GM12892 (cell line): ENCODE measurements at regions not wholly inside any gene's neighbourhood (a gene's known extent, or its start where the extent isn't known, plus 50 kb on each side); places are given as distances from the start of the nearest gene placed in this dataset.

Experiments
- POLR2A ChIP-seq: IDR thresholded peaks from 2 replicates; pipeline ENCODE4 v1.6.1; 2011; ENCODE audit warnings: low read depth, low read length, control low read depth
- POLR2AphosphoS5 ChIP-seq: IDR thresholded peaks from 2 replicates; pipeline ENCODE4 v1.6.1; 2011; ENCODE audit warnings: low read depth, low read length, control low read depth
- TAF1 ChIP-seq: IDR thresholded peaks from 2 replicates; pipeline ENCODE4 v1.6.1; 2011; ENCODE audit warnings: low read depth, mild to moderate bottlenecking, control low read depth, low read length, borderline replicate concordance

DNA sequence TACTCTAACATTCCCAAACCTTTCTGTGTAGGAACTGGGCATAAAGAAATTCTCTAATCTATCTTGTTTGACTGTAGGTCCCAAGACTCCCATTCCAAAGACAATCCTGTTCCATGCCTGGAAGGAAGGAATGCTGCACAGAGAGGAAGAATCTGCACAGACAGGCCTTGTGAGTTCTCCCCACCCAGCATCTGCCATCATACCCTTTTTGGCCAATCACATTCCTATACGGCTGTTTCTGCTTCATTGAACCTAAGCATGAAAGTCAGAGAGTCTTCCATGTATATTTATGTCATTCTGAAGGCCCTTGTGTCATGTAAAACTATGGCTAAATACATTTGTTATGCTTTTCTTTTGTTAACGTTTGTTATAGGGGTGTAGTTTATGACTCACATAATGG, 667.7 kb upstream of the IGFBP7 start:
- TF ChIP-seq POLR2A (no peak), POLR2AphosphoS5 (no peak), TAF1 (no peak)
